Transverse colon (tissue), 4 donors: ENCODE measurements at regions not wholly inside any gene's neighbourhood (a gene's known extent, or its start where the extent isn't known, plus 50 kb on each side); places are given as distances from the start of the nearest gene placed in this dataset.

Experiments used
- EP300 ChIP-seq: sonication (generic); formaldehyde crosslinking; IDR thresholded peaks from one replicate; pipeline ENCODE4 v1.6.1; 2017; ENCODE audit warnings: antibody characterized with exemption, low read depth
- POLR2A ChIP-seq: fragments of 450-650 bp; IDR thresholded peaks from one replicate; pipeline ENCODE4 v1.6.1; 2016; ENCODE audit warnings: antibody characterized with exemption, mild to moderate bottlenecking, moderate library complexity
- POLR2AphosphoS5 ChIP-seq, 3 donors: sonication (generic); formaldehyde crosslinking; IDR thresholded peaks; one replicate each; pipeline ENCODE4 v1.6.1; 2016; ENCODE audit warnings: antibody characterized with exemption in 3 of 3
- TF ChIP-seq, protein P1 (sequence below), 5 experiments: fragments of 200-600 bp in 3 of 5; fragments of 450-650 bp in 2 of 5; sonication (generic) in 3 of 5; IDR thresholded peaks; 1 replicate in 2 of 5; 2 replicates in 3 of 5; pipeline ENCODE4 v1.5.1; 2016 to 2017; ENCODE audit warnings: antibody characterized with exemption in 5 of 5, inconsistent platforms in 3 of 5, mild to moderate bottlenecking in 2 of 5, moderate library complexity in 1 of 5

DNA sequence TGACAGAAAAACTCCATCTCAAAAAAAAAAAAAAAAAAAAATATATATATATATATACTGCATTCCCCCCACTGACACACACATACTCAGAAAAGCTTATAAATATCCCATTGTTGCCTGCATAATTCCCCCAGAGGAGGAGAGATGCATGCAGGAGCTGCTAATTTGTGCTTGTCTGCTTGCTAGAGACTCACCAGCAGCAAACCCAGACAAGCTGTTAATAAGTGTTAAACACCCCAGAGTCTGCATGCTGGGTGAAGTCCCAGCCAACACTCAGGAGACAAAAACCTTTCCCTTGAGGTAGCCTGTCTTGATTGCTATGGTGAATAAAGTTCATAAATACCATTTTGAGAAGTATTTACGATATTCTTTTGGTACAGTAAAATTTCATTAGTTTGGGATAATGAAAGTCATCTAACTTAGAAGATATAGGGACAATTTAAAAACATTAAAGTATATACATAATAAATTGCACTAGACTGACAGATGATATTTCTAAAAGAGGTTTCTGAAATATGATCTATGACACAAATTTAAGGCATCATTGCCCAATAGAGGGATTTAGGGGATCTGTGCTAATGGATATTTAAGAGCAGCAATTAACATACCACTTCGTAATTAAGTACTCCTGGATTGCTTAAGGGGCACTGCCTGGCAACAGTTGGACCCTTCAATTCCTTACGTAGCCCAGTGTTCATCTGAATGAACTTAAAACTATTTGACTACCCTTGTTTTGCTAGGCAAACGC lies 400.0 kb upstream of the C2CD4B start:
- TF ChIP-seq, protein P1, sequence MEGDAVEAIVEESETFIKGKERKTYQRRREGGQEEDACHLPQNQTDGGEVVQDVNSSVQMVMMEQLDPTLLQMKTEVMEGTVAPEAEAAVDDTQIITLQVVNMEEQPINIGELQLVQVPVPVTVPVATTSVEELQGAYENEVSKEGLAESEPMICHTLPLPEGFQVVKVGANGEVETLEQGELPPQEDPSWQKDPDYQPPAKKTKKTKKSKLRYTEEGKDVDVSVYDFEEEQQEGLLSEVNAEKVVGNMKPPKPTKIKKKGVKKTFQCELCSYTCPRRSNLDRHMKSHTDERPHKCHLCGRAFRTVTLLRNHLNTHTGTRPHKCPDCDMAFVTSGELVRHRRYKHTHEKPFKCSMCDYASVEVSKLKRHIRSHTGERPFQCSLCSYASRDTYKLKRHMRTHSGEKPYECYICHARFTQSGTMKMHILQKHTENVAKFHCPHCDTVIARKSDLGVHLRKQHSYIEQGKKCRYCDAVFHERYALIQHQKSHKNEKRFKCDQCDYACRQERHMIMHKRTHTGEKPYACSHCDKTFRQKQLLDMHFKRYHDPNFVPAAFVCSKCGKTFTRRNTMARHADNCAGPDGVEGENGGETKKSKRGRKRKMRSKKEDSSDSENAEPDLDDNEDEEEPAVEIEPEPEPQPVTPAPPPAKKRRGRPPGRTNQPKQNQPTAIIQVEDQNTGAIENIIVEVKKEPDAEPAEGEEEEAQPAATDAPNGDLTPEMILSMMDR (IDR thresholded peaks at IDR 0.05) = no peak
- TF ChIP-seq EP300 (no peak), POLR2A (no peak), POLR2AphosphoS5 (IDR thresholded peaks at IDR 0.05) (no peak)
